ENCODE measurements at regions not wholly inside any gene's neighbourhood (a gene's known extent, or its start where the extent isn't known, plus 50 kb on each side); places are given as distances from the start of the nearest gene placed in this dataset.
"Not testable (repeated sequence)": the region's sequence is repeated elsewhere in the genome, so short reads cannot be mapped to it uniquely, and the experiment has no call there.

DNA sequence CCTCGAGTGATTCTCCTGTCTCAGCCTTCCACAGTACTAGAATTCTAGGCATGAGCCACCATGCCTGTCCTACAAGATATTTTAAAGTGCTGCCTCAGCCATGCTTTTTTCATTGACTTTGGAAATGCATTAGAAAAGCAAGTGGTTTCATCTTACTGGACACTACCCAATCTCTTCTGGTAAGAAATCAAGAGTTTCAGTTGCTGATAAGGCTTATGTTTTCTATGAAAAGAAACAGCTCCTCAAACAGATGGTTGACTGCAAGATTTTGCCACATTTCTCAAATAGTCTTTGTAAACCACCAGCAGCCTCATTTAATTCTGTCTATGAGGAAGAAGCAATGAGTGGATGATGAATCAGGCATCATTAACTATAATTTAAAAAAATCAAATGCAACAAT lies 264.5 kb upstream of the LRP1B start:
- in situ Hi-C loops (cut with MboI; ENCODE audit: low sequenced_read_pairs), result no loop called here

DNA sequence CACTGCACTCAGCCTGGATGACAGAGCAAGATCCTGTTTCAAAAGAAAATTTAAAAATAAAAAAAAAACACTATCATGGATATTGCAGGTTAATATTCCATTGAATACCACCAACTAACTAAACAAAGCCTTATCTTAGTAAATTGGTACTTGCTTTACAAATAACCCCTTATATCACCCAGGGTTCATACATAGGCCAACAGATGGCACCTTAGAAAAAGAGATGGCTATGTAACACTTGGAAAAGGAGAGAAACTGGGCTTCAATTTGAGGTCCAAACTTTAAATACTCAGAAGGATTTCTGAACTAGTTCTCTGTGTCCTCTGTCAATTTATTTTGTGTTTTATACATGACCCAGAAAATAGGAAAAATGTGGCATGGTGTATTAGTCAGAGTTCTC lies 249.6 kb upstream of the LRP1B start:
- in situ Hi-C loops (cut with MboI; ENCODE audit: low sequenced_read_pairs), result no loop called here

DNA sequence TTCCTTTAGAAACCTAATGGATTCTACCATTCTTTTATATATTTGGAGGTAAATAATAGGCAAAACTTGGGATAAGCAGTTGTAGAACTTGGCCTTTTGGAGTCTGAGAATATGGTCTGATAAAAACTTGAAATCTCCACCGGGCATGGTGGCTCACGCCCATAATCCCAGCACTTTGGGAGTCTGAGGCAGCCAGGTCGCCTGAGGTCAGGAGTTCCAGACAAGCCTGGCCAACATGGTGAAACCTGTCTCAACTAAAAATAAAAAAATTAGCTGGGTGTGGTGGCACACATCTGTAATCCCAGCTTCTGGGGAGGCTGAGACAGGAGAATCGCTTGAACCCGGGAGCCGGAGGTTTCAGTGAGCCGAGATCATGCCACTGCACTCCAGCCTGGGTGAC lies 231.3 kb upstream of the LRP1B start:
- in situ Hi-C loops (cut with MboI; ENCODE audit: low sequenced_read_pairs), result not testable (repeated sequence)

DNA sequence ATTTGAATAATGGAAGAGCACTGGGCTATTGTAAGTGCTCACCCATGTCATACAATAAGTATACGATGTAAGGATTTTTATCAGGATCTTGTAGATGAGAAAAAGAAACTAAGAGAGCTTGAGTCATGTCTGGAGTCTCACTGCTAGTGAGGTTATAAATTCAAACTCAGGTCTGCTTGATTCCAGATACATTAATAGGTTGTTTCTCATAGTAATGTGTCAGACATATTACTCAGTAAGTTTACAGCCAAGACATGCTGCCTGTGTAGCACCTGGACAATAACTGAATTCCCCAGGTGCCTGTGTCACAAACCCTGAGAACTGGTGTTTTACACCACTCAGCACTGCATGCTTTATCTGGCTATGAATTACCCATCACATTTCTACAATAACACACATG lies 216.9 kb upstream of the LRP1B start:
- in situ Hi-C loops (cut with MboI; ENCODE audit: low sequenced_read_pairs), result no loop called here

DNA sequence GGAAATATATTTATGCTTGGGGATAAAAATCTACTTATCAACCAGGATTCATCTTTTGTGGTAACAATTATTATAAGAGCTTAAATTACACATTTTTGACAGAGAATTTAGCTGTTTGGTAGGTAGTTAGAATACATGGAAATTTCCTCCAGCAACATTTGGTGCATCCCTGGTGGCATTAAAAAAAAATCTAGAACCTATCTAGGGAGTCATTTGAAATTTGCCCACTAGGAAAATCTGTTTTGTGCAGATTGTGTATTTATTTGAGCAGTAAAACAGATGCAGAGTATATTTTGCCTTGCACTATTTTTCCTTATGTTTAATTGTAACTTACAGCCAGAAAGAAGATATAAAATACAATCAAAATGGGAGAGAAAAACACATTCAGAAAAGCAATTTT lies 208.4 kb upstream of the LRP1B start:
- in situ Hi-C loops (cut with MboI; ENCODE audit: low sequenced_read_pairs), result no loop called here

DNA sequence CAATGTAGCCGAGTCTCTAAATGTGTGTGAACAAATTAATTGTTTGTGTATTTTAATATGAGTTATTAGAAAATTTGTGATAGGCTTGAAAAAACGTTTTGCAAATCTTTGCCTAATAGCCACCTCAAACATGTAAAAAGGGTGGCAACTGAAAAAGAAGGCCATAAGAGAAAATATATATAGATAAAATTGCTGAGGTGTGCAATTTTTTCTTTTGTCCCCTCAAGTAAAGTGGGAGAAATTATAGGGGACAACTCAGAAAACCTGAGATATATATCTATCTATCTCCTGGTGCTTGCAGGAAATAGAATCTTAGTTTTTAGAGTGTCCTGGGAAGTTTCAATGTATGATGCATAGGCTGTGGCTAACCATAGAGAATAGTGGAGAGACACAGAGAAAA lies 201.4 kb upstream of the LRP1B start:
- in situ Hi-C loops (cut with MboI; ENCODE audit: low sequenced_read_pairs), result no loop called here

DNA sequence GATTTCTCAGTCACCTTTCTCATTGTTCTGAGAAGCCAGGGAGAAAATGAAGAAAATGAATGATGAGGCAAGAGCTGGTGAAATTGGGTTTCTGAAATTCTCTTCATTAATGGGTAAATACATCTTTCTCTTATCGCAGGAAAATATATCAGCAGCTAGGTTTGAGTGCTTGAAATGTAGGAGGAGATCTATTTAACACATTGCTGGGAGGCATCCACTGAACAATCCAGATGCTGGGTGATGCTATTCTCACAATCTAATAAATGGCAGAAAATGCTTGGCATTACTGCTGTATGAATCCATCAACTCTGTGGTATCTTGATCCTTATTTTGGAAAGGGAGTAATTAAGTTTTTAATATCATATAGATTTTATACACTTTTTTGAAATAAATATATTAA lies 199.6 kb upstream of the LRP1B start:
- in situ Hi-C loops (cut with MboI; ENCODE audit: low sequenced_read_pairs), result no loop called here

DNA sequence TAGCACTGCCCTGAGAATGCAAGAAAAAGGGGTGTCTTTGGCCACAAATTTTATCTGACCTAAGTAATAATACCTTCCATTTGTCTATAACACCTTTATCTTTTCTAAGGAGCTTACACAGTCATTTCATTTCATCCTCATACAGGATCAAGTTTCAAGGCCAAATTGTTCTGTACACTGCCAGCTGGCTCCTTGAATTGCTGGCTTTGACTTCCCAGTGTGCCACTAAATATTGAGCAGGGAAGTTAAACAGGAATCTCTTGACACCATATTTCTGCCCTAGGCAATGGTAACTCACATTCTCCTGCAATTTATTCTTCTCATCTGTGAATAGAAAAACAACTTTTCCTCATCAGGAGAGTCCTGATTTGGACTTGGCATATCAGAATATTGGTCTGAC lies 195.1 kb upstream of the LRP1B start:
- in situ Hi-C loops (cut with MboI; ENCODE audit: low sequenced_read_pairs), result no loop called here

DNA sequence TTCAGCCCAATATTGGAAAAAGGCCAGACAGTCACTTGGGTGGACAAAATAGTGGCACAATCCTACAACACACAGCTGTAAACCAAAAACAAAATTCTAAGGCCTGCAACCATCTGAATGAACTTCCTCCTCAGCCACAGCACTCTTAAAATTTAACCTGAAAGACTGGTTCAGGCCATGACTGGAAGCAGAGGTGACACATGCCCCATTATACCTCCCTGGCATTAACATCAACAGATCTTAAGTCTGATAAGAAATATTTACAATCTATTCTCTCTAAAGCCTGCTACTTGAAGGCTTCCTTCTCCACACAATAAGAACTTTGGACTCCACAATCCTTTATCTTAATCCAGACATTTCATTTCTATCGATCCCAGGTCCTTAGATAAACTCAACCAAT lies 192.4 kb upstream of the LRP1B start:
- in situ Hi-C loops (cut with MboI; ENCODE audit: low sequenced_read_pairs), result no loop called here

DNA sequence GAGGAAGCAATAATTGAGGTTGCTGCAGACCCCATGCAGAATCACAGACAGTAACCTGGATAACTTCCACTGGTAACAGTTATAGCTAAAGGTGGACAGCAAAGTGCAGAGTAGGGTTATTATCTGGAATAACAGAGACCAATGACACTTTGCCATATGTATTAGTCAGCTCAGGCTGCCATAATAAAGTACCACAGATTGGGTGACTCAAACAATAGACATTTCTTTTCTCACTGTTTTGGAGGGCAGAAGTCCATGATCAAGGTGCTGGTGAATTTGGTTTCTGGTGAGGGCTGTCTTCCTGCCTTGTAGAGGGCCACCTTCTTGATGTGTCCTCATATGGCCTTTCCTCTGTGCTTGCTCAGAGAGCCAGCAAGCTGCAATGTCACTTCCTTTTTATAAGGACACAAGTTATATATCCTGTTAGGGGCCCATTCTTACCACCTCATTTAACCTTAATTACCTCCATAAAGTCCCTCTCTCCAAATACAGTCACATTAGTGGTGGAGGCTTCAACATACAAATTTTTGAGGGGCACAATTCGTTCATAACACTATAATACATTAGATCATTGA lies 191.0 kb upstream of the LRP1B start:
- in situ Hi-C loops (cut with MboI; ENCODE audit: low sequenced_read_pairs), result no loop called here

DNA sequence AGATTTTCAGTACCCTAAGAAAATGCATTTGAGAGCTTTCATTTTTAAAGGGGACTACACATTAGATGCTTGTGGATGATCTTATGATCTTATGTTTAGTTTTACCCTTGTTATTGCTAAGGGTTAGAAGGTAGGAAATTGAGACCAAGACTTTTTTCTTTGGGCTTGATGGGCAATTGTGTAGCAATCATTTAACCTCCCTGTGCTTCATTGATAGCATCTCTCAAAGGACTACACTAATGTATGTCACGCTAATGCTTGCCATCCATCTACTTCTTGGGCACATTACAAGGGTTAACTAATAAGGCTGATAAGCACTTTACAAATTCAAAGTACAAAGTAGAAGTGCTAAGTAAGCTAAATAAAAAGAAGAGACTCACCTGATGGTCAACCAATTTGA lies 189.3 kb upstream of the LRP1B start:
- in situ Hi-C loops (cut with MboI; ENCODE audit: low sequenced_read_pairs), result no loop called here

DNA sequence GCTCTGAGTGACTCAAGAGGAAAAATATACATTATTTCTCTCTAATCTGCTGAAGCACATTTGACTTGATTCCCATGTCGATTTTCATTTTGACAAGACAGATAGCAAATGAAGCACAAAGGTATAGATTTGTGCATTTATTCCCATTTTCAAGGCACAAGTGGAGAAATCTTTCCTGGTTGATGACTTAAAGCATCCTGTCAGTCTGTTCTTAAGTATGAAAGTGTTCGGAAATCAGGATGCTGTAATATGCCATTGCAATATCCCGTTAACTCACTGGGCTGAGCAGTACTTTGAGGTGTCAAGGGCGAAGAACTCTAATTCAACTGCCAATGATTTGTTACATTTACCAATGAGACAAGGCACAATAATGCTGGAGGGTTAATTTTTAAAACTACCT lies 185.2 kb upstream of the LRP1B start:
- in situ Hi-C loops (cut with MboI; ENCODE audit: low sequenced_read_pairs), result no loop called here

DNA sequence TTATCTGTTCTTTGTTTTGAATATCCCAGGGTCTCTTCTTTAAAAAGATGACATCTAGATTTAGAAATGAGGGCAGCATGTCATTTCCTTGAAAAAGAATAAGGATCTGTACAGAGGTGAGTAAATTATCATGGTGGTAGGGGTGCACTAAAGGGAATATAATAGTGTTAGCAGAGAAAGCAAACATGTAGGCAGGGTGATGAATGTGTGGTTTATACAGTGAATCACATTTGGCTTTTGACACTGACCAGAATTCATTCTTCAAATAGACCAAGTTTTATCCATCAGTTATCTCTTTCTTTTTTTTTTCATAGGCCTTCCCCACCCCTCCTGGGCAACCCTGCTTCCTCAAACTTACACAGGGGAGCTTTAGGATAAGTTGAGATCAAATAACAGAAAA lies 184.5 kb upstream of the LRP1B start:
- in situ Hi-C loops (cut with MboI; ENCODE audit: low sequenced_read_pairs), result no loop called here

DNA sequence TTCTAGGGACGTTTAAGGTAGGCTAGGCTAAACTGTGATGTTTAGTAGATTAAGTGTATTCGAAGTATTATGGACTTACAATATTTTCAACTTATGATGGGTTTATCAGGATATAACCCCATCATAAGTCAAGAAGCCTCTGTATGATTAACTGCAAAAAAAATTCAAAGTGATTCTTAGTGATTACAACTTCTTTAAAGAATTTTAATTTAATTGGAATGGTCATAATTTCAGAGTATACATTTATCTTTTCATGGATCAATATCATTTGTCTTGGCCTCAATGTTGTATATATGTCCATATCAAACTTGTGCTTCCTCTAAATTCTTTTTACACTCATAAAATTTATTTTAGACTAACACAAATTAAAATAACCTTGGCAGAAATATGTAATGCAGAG lies 183.3 kb upstream of the LRP1B start:
- in situ Hi-C loops (cut with MboI; ENCODE audit: low sequenced_read_pairs), result no loop called here

DNA sequence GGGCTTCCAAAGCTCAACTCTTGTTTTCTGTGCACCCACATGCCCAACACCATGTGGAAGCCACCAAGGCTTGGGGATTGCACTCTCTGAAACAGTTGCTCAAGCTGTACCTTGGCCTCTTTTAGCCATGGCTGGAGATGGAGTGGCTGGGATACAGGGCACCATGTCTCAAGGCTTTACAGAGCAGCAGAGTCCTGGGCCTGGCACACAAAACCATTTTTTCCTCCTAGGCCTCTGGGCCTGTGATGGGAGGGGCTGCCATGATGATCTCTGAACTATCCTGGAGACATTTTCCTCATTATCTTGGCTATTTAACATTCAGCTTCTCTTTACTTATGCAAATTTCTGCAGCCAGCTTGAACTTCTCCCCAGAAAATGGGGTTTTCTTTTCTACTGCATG lies 179.7 kb upstream of the LRP1B start:
- in situ Hi-C loops (cut with MboI; ENCODE audit: low sequenced_read_pairs), result no loop called here

DNA sequence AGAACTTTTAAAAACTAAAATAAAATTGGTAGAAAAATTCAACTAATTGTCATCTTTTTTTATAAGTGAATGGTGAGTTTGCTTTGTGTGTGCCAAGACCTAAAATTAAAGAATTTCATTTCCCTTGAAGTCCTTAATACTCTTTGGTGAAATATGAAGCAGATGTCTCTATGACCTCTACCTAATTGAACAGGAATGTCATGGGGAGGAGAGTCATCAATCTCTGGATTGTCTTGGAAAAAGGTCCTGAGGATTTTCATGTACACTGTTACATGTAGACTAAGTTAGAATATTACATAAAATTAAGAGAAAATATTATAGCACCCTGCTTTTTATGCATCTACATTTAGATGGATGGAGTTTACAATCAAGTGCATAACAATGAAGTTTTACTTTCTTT lies 177.9 kb upstream of the LRP1B start:
- in situ Hi-C loops (cut with MboI; ENCODE audit: low sequenced_read_pairs), result no loop called here

DNA sequence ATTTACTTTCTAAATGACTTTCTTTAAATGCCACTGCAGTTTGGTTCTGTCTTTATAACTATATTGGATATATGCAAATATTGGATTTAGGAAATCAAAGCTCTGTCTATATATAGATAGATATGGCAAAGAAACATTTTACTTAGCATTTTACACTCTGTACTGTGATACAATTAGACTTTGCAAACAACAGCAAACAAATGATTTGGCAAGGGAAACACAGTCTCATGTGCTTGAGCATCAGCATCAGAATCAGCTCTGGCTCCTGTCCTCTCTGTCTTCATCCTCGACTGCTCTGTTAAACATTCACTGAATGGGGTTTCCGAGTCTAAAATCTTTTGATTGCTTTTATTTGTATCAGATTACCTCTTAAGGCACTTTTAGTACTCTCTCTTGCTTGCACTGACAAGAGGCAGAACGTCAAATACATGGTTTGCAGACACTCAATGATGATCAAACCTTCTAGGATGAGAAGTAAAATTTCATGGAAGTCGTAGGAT lies 176.8 kb upstream of the LRP1B start:
- in situ Hi-C loops (cut with MboI; ENCODE audit: low sequenced_read_pairs), result no loop called here

DNA sequence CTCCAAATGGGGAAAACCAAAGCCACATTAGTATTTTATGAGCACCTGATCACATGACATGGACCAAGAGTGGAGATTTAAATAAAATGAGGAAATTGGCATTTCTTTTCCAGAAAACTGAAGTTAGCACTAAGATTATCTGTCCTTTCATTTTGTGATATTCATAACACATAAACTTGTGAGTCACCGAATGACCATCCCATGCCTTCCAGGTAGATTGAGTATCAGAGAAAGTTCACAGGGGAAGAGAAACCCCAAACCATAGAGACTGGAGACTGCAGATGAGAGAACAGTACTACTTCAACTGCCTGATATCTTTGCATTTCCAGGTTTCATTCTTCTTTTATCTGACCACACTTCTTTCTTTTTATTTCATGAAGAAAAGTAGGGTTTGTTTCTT lies 176.3 kb upstream of the LRP1B start:
- in situ Hi-C loops (cut with MboI; ENCODE audit: low sequenced_read_pairs), result no loop called here

DNA sequence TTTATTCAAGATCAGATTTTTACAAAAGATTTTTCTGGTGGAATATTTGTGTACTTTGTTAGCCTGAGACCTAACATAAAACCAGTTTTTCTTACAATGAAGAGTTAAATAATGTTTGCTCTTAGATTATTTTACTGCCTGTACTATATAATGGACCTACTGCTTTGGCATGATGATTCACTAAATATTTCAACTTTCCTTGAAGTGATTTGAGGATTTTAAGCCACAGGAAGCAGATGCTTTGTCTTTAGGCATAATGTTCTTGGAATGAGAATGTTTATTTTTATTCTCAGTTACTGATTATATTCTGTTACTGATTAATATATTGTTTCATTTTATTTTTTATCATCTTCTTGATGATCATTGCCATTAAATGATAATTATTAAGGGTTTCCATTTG lies 175.3 kb upstream of the LRP1B start:
- in situ Hi-C loops (cut with MboI; ENCODE audit: low sequenced_read_pairs), result no loop called here

DNA sequence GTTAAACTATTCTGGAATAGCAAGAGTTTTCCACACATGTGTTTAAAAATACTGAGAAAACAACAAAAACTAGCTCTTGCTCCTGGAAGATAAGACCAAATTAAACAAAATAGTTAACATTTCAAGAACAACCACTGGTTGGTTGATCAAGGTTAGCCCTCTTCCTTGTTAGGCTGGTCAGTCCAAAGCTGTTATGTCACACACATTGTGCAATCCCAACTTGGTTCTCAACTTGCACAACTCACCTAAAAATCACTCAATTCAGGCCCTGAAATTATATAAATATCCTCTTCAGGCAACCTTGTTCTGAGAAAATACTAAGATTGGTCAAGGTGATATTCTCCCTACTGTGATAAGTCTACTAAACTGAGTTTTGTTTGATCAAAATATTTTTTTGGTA lies 169.7 kb upstream of the LRP1B start:
- in situ Hi-C loops (cut with MboI; ENCODE audit: low sequenced_read_pairs), result no loop called here

DNA sequence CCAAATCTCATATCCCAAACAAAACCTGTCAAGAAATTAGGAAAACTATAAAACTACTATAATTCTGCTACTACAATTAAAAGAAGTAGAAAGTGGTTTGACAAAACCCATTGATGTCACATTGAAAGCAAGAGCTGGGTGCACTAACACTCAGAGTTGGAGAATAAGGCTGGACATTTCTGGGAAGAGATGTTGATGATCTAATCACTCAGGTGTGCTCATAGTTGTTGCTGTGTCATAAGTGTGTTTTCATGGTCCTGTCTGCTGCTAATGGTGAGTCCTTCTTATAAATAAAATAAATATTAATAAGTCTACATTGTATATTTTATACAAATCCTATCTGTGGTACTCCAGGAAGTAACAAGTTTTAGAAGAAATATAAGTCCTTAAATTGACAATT lies 168.2 kb upstream of the LRP1B start:
- in situ Hi-C loops (cut with MboI; ENCODE audit: low sequenced_read_pairs), result no loop called here

DNA sequence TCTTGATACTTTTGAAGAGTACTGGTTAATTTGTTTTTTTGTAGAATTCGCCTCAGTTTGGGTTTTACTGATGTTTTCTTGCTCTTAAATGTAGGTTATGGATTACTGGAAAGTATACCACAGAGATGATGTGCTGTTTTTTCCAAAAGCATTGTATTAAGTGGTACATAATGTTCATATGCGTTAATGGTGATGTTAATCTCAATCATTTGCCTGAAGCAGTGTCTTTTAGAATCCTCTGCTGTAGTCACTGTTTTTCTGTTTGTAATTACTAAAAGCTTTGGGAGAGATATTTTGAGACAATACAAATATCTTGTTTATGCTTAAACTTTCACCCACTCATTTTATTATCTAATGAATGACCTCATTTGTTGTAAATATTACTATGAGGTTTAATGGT lies 163.4 kb upstream of the LRP1B start:
- in situ Hi-C loops (cut with MboI; ENCODE audit: low sequenced_read_pairs), result no loop called here

DNA sequence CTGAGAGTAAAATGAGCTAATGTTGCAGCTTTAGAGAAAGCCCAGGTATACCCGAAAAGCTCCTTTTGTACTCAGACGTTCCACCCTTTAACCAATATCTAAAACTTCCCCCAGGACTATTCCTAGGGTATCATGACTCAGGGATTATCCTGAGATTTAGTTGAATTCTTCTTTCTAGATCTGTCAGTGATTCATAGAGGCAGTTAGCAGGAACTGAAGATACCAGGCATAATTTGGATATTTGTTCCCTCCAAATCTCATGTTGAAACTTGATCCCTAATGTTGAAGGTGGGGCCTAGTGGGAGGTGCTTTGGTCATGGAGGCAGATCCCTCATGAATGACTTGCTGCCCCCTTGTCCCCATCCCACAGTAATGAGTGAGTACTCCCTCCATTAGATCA lies 161.2 kb upstream of the LRP1B start:
- in situ Hi-C loops (cut with MboI; ENCODE audit: low sequenced_read_pairs), result no loop called here

DNA sequence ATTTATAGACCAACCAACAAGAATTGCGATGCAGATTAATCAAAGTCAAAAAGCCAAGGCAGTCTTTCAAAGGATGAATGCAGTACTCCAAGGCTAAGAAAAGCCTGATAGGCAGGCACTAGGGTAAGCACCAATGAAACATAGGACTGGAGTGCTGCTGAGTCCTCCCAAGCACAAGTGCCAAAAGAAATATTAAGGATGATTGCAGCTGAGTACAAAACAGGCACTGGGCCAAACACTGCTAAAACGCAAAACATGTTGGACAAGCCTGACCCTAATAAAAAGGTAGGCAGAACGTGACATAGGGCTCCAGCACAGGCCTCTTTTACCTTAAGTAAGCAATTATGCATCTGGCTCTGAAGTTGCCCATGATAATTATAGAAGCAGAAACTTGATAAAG lies 160.1 kb upstream of the LRP1B start:
- in situ Hi-C loops (cut with MboI; ENCODE audit: low sequenced_read_pairs), result no loop called here
